ENCODE measurements at regions not wholly inside any gene's neighbourhood (a gene's known extent, or its start where the extent isn't known, plus 50 kb on each side); places are given as distances from the start of the nearest gene placed in this dataset.
A peak's percentile ranks its signal among the peaks of the same experiment; 100 is the strongest.

DNA sequence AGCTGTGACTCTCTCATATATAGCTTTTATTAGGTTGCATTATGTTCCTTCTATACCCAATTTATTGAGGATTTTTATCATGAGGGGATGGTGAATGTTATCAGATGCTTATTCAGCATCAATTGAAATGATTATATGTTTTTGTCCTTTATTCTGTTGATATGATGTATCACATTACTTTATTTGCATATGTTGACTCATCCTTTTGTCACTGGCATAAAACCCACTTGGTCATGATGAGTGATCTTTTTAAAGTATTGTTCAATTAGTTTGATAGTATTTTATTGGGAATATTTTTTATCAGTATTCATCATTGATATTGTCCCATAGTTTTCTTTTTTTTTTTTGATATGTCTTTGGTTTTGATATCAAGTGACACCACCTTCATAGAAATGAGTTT, 529.9 kb downstream of the MMUT start:
- ChIA-PET CTCF (no interaction called here), POLR2A (ENCODE audit: unreplicated experiment) (no interaction called here)
- no peaks in the 10 kb centered on the region for H3K27me3 ChIP-seq (ENCODE audit: low read length)
- no peak overlapping the region for H3K4me3 ChIP-seq (ENCODE audit: low read length)
- H3K9ac ChIP-seq (ENCODE audit: low read length): no peak overlapping the region
- TF ChIP-seq CTCF (conservative IDR thresholded peaks at IDR 0.05; ENCODE audit: low read depth, low read length) (no peak), EZH2 (IDR thresholded peaks at IDR 0.05; ENCODE audit: low read length, unreplicated experiment) (no peak), EZH2phosphoT487 (IDR thresholded peaks at IDR 0.05; ENCODE audit: borderline replicate concordance, low read length) (no peak)
- H3K36me3 ChIP-seq (ENCODE audit: low read depth, low read length): no peaks in the 10 kb centered on the region
- ATAC-seq: no peak
- 0 out of 2 replicates have a peak, but pooled peaks cover 5% of the 10 kb centered on the region for H3K4me1 ChIP-seq (ENCODE audit: insufficient read depth, low read length)
- H4K20me1 ChIP-seq (ENCODE audit: low read length): no peaks in the 10 kb centered on the region
- H3K79me2 ChIP-seq (ENCODE audit: low read length): no peaks in the 10 kb centered on the region
- no peaks in the 10 kb centered on the region for H3F3A ChIP-seq (ENCODE audit: low read length, unreplicated experiment)
- no peak overlapping the region for H3K27ac ChIP-seq (ENCODE audit: low read length)
- no TSS peak for BruUV-seq (replicated peaks)
- DNase-seq: peak; percentile 49
- peaks cover 4% of the 10 kb centered on the region; the same call in 1 of the 2 replicates for H3K9me3 ChIP-seq (ENCODE audit: low read length)
- no peaks in the 10 kb centered on the region for H3K9me2 ChIP-seq (replicated peaks; ENCODE audit: low read length)
- intact Hi-C loops (cut with micrococcal nuclease): no loop called here
- H3K4me2 ChIP-seq (ENCODE audit: low read length): no peak overlapping the region
- H2AFZ ChIP-seq (ENCODE audit: low read length): no peak overlapping the region

GRCh38 chr6:48928937-48929336, 534.1 kb downstream of the MMUT start:
- H3K4me3 ChIP-seq (ENCODE audit: low read length): no peak overlapping the region
- H3K27me3 ChIP-seq (ENCODE audit: low read length): no peaks in the 10 kb centered on the region
- TF ChIP-seq CTCF (conservative IDR thresholded peaks at IDR 0.05; ENCODE audit: low read depth, low read length): 0 out of 2 replicates have a peak, but pooled peaks have one; percentile 14
- TF ChIP-seq EZH2 (IDR thresholded peaks at IDR 0.05; ENCODE audit: low read length, unreplicated experiment): no peak
- peak; percentile 12 for DNase-seq
- ATAC-seq: no peak
- H3K9ac ChIP-seq (ENCODE audit: low read length): no peak overlapping the region
- H3K79me2 ChIP-seq (ENCODE audit: low read length): no peaks in the 10 kb centered on the region
- H3F3A ChIP-seq (ENCODE audit: low read length, unreplicated experiment): no peaks in the 10 kb centered on the region
- peaks cover 4% of the 10 kb centered on the region; the same call in 1 of the 2 replicates for H3K9me3 ChIP-seq (ENCODE audit: low read length)
- H3K4me2 ChIP-seq (ENCODE audit: low read length): no peak overlapping the region
- H3K9me2 ChIP-seq (replicated peaks; ENCODE audit: low read length): no peaks in the 10 kb centered on the region
- no TSS peak for BruUV-seq (replicated peaks)
- intact Hi-C loops (cut with micrococcal nuclease): no loop called here
- no peaks in the 10 kb centered on the region for H4K20me1 ChIP-seq (ENCODE audit: low read length)
- POLR2A ChIA-PET (ENCODE audit: unreplicated experiment): no interaction called here
- no peaks in the 10 kb centered on the region for H3K36me3 ChIP-seq (ENCODE audit: low read depth, low read length)
- CTCF ChIA-PET: no interaction called here
- 0 out of 2 replicates have a peak, but pooled peaks cover 5% of the 10 kb centered on the region for H3K4me1 ChIP-seq (ENCODE audit: insufficient read depth, low read length)
- no peak overlapping the region for H3K27ac ChIP-seq (ENCODE audit: low read length)
- H2AFZ ChIP-seq (ENCODE audit: low read length): no peak overlapping the region

GRCh38 chr6:48922837-48923236, 540.2 kb downstream of the MMUT start:
- Histone ChIP-seq H4K20me1 (ENCODE audit: low read length) (no peaks in the 10 kb centered on the region), H3K9me3 (ENCODE audit: low read length) (no peaks in the 10 kb centered on the region), H3K79me2 (ENCODE audit: low read length) (no peaks in the 10 kb centered on the region), H3K27ac (ENCODE audit: low read length) (no peak overlapping the region), H3K4me2 (ENCODE audit: low read length) (no peak overlapping the region), H3K9me2 (replicated peaks; ENCODE audit: low read length) (no peaks in the 10 kb centered on the region), H3K36me3 (ENCODE audit: low read depth, low read length) (no peaks in the 10 kb centered on the region), H3K9ac (ENCODE audit: low read length) (no peak overlapping the region), H3F3A (ENCODE audit: low read length, unreplicated experiment) (no peaks in the 10 kb centered on the region), H3K4me1 (ENCODE audit: insufficient read depth, low read length) (peaks cover 19% of the 10 kb centered on the region; the same call in 1 of the 2 replicates), H3K27me3 (ENCODE audit: low read length) (no peaks in the 10 kb centered on the region), H3K4me3 (ENCODE audit: low read length) (no peak overlapping the region), H2AFZ (ENCODE audit: low read length) (no peak overlapping the region)
- ChIA-PET POLR2A (ENCODE audit: unreplicated experiment) (no interaction called here), CTCF (no interaction called here)
- no peak for ATAC-seq
- DNase-seq: no peak
- TF ChIP-seq EZH2phosphoT487 (IDR thresholded peaks at IDR 0.05; ENCODE audit: borderline replicate concordance, low read length) (no peak), CTCF (conservative IDR thresholded peaks at IDR 0.05; ENCODE audit: low read depth, low read length) (no peak), EZH2 (IDR thresholded peaks at IDR 0.05; ENCODE audit: low read length, unreplicated experiment) (no peak)
- no TSS peak for BruUV-seq (replicated peaks)
- intact Hi-C loops (cut with micrococcal nuclease): no loop called here

All from PC-3 (cell line).